Activated CD4-positive, alpha-beta T cell treated with anti-CD3 and anti-CD28 coated beads for 4 hours (primary cell): ENCODE measurements at regions not wholly inside any gene's neighbourhood (a gene's known extent, or its start where the extent isn't known, plus 50 kb on each side); places are given as distances from the start of the nearest gene placed in this dataset.

Source experiments
- DNase-seq, 2 donors: peaks; one replicate each; pipeline ENCODE4 v3.0.0-alpha.2; 2020

DNA sequence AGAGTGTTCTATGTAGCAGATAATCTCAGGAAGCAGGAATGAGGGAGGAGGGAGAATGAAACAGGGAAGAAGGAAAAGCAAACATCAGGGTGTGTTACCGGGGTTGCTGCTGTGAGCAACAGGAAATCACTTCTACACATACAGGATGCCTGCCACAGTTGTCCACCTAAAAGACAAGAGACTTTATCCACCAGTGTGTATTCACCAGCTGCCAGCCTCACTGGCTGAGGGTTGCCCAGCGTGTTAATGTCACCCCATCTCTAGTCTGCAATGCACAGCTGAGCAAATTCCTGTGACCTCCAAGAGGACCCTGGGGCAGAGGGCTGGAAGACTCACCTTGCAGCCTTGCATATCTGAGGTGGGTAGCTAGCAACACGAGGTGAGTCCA is 183.7 kb downstream of the GPAM start:
- DNase-seq: no peak

DNA sequence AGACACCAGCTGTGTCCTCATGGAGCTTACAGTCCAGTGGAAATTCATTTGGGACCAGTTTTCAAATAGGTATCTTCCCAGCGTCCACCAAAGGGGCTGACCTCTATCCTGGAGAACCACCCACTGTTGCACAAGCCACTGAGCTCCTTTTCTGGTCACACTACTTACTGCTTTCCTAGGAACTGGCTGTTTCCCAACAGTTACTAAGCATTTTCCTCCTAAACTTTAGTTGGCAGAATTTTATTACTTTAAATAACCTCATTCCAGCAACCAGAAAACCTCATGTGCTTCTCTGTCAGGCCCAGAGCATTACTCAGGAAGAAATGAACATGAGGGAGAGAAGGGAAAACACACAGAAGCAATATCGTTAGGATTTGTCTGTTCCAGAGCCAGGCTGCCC is 183.1 kb downstream of the GPAM start:
- DNase-seq: no peak

DNA sequence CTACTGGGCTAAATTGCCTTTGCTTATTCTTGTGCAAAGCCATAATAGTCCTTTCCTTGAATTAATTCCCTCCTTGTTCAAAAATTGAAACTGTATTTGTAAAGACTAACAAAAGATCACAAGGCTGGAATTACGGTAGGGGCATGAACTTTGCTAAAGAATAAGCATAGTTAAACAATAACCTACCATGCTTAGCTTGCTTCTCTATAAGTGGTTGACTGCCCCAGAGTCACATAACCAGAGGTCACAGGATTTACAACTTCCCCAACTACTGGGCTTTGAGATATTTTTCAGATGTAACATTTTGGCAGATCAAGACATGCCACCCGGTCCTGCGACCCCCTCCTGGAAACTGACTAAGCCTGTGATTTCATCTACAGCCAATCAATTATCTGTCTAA is 181.4 kb downstream of the GPAM start:
- DNase-seq: no peak

DNA sequence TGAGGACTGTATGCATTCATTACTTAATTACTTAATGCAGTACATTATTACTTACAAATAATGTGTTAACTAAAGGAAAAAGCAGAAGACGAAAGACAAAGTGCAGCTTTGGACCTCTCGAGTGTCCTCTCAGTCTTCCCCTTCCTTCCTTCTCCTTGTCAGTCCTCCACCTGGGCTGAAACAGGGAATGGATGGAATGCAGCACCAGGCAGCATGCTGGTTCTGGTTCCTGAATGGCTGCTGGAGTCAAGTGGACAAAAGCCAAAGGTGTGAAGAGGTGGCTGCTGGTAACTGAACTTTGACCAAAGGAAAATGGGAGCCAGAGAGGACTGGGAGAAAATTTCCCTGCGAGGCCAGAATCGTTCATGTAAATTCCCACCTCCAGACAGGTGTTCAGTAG is 179.5 kb downstream of the GPAM start:
- DNase-seq: no peak

DNA sequence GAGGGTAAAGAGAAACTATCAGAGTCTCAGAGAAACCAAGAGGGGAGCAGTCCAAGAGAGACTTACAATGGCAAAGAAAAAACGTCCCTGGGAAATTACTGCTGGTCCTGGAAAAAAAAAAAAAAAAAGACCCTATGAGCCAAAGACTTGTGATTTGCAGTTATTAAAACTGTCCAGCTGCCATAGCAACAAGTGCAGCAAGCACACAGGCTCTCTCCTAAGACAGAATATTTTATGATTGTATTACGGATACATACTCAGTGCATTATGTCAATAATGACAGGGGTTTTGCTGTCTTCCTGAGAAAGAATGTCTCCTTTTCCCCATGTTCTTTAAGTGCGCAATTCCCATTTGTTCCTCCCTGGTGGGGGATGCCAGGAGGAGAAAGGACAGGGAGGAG is 178.5 kb downstream of the GPAM start:
- no peak for DNase-seq

DNA sequence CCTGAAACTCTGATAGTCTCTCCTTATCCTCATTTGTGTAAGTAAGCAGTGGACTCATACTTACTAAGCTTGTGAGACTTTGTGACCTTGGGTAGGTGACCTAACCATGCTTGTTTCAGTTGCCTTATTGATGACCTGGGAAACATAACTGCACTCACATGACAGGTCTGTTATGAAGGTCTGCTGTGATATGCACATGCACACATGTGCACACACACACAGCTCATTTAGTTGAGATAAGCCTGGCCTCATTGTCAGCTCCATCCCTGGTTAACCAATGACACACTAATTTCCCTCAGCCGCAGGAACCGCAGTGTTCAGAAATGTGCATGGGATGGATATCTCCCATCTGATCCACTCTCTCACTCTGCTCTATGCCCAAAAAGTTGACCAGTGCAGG is 177.2 kb downstream of the GPAM start:
- DNase-seq: no peak

DNA sequence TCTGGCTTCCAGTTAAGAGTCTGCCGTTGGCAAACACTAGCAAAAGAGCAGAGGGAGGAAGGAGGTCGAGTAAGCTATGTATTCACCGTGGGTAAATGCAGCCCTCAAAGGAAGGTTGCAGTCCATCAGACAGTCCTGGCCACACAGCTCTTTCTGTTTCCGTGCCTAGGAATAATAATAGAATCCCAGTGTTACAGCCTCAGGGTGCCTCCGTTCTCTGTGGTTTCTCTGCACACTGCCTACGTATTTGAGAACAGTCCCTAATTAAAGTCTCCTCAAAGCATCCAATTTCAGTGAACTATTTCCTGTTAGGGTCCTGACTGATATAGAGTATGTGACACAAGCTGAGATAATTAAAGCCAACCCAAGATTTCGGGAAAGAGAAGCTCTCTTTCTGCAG is 176.7 kb downstream of the GPAM start:
- no peak for DNase-seq

DNA sequence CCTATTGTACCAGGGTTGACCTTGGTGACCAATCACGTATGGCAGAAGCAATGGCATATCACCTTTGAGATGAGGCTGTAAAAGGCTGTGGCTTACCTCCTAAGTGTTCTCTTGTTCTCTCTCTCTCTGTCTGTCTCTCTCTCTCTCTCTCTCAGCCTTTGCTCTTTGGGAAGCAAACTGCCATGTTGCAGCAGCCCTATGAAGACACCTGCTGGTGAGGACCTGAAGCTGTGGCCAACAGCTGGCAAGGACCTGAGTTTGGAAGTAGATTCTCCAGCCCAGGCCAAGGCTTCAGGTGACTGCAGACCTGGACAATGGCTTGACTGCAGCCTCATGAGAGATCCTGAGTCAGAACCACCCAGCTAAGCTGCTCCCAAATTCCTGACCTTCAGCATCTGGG is 161.4 kb downstream of the GPAM start:
- no peak for DNase-seq

DNA sequence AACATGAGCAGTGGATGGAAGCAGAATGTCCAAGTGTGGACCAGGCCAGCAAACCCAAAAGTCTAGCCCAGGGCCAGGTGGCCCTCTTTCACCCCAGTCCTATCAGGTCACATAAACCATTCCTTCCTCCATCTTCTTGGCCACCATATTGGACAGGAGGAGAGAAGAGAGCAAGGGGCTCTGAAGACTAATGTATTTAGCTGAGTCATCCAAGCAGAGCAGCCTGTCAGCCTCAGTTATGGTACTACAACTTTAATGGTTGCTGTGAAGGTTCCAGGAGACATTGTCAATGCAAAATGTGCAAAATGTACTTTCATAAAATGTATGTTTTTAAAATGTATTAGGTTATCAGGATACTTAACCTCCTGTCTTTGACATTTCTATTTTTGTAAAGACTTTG is 159.5 kb downstream of the GPAM start:
- no peak for DNase-seq

DNA sequence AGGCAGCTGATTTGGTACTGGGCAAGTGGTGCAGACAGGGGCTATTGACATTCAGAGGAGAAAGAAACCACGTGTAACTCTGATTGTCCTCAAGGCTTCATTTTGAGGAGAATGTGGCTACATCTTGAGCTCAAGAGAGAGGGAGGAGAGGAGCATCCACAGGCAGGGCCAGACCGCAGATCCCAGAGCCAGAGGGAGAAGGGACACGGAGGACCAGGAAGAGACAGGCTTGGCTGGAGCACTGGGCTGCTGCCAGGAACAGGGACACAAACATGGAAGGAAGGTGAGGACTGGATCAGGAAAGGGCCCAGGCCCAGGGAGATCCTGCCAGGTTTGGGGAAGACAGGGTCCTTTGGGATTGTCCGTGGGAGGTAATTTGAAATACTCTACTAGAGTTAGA is 158.3 kb downstream of the GPAM start:
- DNase-seq: no peak

DNA sequence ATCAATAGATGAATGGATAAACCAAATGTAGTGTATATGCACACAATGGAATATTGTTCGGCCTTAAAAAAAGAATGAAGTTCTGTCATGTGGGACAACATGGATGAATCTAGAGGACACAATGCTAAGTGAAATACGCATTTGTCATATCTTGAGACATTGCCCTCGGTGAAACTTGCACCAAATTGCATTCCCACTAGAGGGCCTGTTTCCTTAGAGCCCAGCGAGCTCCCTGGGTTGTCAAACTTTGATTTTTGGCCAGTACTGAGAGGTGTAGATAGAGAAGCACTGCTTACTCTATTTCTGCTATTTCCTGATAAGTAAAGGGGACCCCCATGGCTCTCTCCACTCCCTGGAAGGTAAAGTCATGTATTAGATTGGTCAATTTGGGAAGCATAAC is 157.1 kb downstream of the GPAM start:
- no peak for DNase-seq

DNA sequence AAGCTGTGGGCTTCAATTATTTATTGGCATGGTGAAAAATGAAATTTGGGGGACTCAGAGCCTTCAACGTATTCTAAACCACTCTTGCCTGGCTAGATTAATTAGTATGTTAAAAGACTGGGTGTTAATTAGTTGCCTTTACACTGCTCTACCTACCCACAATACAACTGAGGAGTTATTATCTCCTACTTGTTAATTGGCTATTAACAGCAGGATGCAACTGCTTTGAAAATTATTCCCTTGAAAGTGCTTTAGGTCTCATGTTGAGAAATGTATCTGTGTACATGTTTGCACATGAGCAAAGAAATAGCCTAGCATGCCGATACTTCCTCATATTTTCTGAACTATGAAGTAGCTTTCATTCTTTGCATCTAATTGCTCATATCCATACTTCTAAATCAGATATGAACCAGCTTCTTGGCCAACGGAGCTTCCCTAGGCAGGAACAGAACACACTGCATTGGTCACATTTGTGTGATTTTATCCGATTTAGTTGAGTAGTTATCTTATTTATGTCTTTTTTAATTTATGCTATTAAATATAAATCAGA is 155.8 kb downstream of the GPAM start:
- DNase-seq: no peak

DNA sequence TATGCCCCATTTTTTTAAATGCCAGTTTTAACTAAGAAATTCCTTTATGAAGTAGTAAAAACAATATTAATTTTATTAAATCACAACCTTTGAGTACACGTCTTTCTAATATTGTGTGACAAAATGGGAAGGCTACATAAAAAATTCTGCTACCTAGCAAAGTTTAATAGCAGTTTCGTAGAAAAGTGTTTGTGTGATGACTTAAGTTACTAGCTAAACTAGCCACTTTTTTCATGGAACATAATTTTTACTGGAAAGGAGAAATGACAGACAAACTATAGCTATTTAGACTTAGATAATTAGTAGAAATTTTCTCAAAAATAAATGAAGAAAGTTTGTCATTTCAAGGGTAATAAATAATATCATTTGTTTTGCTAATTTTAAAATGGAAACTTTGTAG is 153.1 kb downstream of the GPAM start:
- no peak for DNase-seq

DNA sequence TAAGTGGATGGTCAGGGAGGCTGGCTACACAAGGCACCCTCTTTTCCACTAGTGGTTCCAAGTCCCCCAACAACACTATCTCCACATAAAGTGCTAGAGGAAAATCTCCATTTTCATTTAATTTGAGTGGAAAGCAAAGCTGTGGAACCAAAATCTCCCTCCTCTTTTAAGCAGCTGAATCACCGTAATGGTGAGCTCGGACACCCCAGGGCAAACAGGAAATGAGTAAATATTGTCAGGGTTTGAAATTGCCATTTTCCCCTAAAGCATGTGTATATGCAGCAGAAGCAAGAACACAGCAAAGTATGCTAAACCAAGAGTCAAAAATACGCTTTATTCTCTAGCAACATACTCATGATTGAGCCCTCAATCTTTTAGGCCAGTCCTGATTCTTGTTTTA is 143.7 kb downstream of the GPAM start:
- DNase-seq: no peak

DNA sequence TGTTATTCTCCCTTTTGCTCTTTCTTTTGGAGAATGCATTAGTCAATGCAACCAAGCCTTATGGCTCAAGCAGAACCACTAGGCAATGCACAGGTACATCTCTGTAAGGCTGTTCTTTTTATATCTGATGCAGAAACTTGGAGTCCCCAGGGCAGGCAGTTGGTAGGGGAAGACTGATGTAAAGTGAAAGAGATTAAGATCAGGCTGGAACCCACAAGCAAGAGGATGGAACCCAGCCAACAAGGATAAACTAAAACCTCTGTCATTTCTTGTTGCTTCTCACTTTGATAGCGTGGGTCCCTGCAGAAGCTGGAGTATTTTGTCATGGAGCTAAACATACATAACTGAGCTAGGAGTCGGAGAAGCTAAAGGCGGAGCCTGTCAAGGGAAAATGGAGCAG is 142.9 kb downstream of the GPAM start:
- DNase-seq: no peak

DNA sequence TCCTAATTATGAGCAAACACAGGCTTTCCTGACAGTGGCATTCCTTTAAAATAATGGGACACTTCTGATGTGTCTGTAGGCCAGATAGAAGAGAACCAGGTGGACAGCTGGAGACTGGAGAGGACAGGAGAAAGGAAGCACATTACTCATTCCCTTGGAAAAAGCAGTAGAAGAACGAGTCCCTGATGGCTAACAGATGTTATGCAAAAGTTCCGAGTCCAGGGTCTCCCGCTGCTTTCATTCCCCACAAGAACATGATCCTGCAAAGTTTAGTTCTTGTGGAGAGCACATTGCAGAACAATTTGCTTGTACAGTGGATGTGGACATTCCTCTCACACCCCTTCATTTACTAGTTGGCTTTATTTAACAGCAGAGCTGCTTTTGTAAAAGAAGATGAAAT is 137.6 kb downstream of the GPAM start:
- DNase-seq: no peak

DNA sequence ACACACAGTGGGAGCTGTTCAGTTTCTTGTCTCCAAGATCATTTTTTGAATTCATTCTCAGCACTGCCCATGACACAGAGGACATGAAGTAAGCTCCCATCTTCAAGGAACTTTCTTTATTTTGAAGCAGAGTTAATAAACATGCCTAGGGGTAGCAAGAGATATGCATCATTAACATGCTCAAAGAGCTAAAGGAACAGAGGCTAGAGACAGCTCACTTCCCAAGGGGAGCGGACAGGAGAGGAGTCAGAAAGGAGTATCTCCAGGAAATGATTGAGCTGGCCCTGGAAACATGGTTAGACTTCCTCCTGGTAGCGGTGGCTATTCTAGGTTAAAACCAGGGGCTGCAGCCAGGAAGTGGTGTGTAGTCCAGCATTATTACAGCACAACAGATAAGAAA is 135.9 kb downstream of the GPAM start:
- DNase-seq: no peak

DNA sequence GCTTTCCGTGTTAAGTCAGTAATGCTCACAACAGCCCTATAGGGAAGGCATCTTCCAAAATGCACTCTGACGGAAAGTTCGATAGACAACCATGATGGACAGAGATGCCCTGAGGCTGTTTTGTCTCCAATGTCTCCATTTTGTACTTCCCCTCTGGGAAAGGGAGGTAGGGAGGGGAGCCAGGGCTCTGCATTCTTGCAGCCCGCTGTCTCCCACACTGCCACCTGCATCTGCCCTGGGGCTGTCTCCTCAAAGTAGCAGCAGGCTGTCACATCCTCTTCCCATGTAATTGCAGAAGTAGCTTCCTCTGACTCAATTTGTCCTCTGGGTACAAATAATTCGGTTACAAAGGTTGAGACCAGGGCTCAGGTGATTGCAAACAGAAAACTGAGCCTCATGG is 131.4 kb downstream of the GPAM start:
- DNase-seq: no peak

DNA sequence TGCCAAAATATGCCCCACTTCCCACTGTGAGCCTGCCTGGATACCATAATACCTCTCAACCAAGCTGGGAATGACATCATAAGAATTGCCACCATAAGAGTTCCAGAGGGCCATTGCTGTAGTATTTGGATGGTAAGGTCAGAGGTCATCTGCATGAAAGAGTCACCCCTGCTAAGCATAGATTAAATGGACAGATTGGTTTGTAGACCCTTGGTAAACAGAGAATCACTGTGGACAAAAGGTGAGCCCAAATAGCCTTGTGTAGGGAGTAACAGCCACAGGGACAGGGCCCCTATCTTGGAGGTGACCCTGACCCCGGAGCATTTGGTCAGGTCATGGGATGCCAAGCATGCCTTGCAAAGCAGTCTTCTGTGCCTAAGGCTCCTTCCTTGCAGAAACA is 129.7 kb downstream of the GPAM start:
- no peak for DNase-seq

DNA sequence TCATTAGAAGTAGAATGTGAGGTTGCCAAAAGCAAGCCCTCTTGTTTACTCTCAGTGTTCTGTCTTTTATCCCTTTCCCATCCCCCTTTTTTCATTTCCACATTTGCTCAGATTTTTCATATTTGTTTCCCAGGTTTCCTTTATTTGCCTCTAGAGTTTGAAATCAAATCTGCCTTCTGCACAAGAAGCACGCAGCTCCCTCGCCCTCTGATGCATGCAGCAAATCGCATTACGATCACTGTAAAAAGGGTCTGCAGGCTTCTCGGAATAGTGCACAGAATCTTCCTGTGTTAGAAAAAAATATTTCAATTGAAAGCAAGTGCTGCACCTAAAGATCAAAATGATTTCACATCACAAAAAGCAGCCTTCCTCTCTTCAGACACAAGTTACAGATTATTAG is 129.0 kb downstream of the GPAM start:
- DNase-seq: no peak

DNA sequence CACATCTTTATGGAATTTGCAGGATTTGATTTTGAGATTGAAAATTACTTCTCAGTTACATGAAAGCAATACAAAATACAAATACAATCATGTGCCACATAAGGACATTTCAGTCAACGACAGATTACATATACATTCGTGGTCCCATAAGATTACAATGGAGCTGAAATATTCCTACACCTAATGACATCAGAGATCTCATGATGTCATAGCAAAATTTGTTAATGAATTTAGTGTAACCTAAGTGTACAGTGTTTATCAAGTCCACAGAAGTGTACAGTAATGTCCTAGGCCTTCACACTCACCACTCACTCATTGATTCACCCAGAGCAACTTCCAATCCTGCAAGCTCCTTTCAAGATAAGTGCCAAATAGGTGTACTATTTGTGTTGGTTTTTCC is 126.5 kb downstream of the GPAM start:
- no peak for DNase-seq

DNA sequence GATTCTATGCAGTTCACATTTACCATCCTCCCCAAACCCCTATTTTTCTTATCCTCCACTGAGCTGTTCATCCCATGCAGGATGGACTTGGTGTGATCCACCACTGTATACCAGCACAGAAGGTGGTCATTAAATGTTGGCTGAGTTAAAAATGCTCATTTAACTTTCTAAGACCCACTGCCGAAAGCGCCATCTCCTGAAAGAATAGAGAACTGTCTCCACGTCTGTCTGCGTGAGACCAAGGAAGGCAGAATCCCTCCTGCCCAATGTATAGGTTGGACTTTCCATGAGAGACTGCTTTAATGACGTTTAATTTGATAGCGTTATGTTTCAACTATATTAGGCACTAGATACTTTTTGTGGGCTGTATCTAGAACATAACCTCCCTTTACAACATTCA is 124.3 kb downstream of the GPAM start:
- DNase-seq: no peak

DNA sequence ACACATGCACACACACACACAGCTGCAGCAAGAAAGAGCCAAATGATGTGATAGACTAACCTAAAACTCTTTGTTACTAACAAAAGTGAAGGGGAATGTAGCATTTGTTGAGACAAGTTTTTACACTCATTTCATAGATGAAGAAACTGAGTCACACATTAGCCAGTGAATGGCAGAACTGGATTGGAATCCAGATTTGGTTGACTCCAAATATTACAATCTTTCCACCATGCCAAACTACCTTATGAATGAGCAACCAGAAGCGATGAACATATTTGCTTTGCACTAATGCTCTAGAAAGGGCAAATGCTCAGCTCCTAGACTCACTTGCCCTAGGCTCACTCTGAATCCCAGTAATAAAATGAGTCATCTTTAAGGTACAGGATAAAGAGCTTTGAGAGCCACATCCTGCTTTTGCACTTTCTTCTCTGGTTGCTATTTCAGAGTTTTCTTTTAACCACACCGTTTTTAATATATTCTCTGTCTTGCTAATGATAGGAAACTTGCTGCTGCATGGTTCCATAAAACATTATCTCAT is 111.9 kb downstream of the GPAM start:
- DNase-seq: no peak

DNA sequence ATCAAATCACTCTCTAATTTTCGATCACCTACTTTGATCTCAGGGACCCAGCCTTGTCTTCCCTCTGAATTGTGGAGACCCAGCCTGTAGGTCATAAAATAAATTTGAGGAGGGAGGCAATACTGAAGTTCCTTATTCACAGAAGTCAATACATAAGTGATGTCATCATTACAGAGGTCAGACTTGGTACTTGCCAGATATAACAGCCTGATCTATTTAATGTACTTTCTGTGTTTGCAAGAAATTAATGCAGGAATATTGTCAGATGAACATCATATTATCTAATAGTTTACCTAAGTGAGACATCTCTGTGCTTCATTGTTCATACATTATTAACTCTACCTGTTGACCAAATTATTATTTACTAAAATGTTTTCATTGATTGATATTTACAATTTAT is 105.6 kb downstream of the GPAM start:
- no peak for DNase-seq

DNA sequence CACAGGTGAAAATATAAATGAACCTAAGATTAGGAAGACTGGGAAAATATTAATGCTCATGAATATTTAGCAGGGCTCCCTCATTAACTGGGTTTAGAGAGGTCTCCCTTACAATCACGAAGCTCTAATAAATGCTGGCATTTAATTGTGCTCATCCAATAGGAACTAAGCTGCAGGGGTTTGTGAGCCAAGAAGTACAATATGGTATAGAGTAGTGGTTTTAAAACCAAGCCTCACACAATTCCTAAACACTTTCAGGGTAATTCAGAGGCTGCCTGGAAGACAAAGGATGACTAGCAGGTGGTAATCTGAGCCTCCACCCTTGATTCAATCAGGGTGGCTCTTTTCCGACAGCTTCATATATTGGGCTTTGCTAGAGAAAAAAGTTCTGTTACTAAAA is 103.3 kb downstream of the GPAM start:
- DNase-seq: no peak

DNA sequence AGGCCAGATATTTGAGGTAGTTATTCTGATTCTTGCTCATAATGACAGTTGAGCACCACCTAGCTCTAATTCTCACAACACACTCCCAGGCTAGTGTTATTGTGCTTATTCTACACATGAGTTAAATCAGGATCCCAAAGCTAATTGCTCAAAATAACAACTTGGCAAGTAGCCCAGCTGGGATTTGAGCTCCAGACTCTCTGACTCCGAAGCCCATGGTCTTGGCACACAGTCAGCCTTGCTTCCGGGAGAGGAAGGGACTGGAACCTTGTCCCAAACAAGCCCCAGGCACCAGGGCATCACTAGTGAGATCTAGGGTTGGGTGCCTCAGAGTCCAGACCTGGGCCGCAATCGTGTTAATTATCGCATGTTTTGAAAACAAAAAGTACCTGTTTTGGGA is 101.4 kb downstream of the GPAM start:
- DNase-seq: no peak
